ENCODE measurements at regions not wholly inside any gene's neighbourhood (a gene's known extent, or its start where the extent isn't known, plus 50 kb on each side); places are given as distances from the start of the nearest gene placed in this dataset.

GRCh38 chr4:124907881-124908280, 195.3 kb upstream of the ANKRD50 start:
- no peak for TF ChIP-seq EZH2 (IDR thresholded peaks at IDR 0.05)
- no peak for TF ChIP-seq POLR2AphosphoS5 (IDR thresholded peaks at IDR 0.05; ENCODE audit: borderline replicate concordance, low read depth, low read length)
